ENCODE measurements at regions not wholly inside any gene's neighbourhood (a gene's known extent, or its start where the extent isn't known, plus 50 kb on each side); places are given as distances from the start of the nearest gene placed in this dataset.
A peak's percentile ranks its signal among the peaks of the same experiment; 100 is the strongest.
"Not testable (repeated sequence)": the region's sequence is repeated elsewhere in the genome, so short reads cannot be mapped to it uniquely, and the experiment has no call there.

DNA sequence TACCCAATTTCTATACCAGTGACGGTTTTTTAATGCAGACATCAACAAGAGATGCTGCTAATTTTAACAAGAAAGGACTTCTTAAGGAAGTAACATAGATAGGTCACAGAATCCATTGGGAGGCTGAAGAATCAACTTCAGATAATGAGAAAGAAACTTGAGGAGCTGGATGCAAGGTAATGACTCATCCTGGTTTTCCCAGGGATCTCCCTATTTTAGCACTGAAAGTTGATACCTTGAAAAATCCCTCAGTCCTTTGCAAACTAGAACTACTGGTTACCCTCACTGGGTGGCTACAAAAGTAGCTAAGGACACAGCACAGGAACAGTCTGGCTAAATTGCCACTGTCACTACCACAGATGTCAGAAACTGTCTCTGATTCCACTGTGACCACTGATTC lies 561.9 kb downstream of the FLRT2 start:
- DNase-seq (ENCODE audit: low read depth, low spot score) = no peak

DNA sequence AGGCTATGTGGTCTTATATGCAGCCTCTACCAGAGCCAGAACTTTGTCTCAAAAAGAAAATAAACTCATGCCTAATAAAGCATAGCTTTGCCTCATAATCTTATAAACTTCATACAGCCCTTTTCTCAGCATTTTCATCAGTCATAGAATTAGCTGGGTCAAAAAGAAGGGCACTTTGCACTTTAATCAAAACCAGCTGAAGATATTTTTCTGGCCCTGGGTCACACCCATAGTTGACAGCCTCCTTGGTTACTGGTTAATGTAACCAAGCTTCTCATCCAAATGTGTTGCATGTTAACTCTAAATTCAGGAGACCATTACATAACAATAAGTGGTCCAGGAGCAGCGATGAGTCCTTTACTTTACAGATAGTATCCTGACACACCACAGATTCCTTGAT lies 558.2 kb downstream of the FLRT2 start:
- DNase-seq (ENCODE audit: low read depth, low spot score) = no peak

DNA sequence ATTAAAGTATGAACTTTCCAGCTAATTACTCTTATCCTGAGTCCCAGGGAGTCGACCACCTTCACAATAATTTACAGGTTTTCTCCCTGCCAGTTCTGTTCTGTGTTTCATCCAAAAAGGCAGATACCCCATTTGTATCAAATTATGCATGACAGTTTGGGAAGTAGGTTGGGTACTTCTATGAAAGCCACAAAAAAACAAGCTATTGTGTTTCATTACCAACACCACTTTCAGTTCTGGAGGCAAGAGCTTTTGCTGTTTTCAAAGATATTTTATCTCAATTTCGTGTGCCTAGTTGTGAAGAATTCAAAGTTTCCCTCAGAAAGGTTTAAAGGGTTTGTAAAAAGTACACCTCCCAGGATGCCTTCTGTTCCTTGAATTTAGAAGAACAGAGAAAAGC lies 557.4 kb downstream of the FLRT2 start:
- no peak for DNase-seq (ENCODE audit: low read depth, low spot score)

DNA sequence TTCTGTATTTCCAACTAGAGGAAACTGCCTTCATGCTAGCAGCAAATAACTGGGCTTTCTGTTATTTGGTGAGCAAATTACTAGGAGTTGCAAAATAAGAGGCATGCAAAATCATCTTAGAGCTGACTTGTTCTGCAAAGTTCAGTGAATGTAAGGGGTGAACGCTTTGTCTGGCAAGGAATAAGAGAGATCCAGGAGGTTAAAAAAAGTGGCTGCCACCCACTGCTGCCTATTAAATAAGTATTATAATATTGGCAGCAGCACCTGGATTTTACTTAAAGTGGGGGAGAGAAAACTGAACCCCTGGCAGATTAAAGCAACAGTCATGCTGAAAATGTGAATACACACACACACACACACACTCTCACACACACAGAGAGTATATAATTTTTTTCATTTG lies 557.0 kb downstream of the FLRT2 start:
- no peak for DNase-seq (ENCODE audit: low read depth, low spot score)

DNA sequence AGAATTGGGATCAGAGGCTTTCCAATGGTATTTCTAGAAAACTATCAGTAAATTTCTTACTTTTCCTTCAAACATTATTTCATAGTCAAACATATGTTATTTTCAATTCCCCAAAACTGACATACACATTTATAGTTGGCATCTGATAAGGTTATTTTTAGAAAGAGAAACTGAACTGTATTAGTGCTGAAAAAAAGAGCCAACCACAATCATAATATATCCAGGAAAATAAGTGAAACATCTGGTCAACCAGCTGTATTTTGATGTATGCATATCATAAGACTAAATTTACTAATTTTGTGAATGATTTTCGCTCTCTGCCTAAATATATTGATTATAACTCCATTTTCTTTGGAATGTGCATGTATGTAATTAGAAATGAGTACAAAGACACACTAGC lies 554.2 kb downstream of the FLRT2 start:
- DNase-seq (ENCODE audit: low read depth, low spot score) = no peak

DNA sequence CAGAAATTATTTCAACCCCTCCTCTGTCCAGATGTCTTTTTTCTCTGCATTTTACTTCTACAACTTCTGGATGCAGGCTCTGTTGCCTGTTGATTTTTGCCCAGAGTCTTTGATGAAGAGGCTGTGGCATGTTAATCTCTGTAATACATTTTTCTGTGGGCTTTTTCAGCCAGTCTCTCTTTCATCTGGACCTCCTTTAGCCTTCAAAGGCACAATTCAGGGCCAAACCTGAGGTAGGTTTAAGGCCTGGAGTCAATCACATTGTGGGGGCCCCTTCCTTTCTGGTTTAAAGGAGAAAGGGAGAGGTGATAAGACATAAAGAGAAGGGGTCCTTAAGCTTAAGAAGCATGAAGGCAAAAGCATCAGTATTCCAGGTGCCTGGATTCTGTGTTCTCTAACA lies 553.7 kb downstream of the FLRT2 start:
- DNase-seq (ENCODE audit: low read depth, low spot score) = no peak

DNA sequence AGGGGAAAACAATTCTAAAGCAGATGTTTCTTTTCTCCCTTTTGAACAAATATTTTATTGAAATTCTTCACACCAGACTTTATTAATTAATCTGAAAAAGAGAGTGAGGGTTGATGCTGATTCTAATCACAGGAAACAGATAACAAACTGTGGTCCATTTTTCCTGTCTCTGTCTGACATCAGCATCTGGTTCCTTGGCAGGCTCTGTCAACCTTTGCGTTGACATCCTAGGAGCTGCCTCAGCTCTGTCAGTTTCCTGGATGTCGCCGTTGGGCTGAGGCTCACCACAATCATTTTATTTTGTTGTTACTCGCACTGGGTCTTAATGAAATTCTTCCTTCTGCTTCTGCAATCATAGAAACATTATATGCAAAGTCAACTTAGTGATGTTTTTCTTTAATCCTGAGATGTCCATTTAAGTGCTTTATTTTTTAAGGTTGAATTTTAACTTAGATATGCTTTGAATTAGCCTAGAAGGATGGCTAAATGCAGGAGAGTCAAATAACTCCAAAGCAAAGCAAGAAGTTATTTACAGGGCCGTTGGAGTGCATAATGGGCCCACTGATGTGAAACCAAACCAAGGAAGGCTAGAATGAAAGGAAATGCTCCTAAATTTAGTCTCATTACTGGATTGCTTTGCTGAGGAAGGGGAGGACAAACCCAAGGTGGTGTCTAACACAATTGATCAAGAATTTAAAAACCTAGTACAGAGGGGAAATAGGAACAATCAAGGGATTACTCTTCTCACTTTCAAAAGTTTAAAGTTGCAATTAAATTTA lies 542.4 kb downstream of the FLRT2 start:
- no peak for DNase-seq (ENCODE audit: low read depth, low spot score)

DNA sequence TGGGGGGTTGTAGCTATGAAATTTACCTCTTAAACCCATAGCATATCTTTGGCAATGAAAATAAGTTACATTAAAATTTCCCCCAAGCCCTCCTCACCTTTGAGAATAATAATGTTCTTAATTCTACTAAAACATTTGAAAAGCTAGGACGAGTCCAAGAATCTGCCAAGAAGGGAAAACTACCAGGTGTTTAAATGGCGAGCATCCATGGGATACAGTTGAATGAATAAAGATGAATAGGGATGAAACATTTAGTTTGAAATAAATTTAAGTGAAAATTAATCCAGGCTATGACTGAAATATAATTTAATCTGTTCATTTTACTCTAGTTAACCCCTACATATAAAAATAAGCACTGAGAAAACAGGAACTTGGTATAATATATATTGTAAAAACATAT lies 536.7 kb downstream of the FLRT2 start:
- no peak for DNase-seq (ENCODE audit: low read depth, low spot score)

DNA sequence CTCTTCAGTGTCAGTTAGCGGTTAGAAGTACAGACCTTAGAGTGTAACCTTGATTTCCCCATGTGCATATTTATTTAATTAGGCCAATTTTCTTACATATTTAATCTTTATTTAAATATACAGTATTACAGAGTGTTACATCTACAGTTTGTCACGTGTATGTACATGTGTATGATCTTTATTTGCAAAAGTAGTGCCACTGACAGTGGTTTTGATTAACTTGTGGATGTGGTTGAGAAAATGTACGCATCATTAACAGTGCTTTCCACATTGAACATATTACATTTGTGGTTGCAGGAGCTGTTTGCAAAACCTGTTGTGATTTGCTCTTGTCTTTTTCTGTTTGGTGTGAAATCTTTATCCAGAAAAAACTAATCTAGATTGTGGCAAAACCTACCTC lies 535.5 kb downstream of the FLRT2 start:
- no peak for DNase-seq (ENCODE audit: low read depth, low spot score)

DNA sequence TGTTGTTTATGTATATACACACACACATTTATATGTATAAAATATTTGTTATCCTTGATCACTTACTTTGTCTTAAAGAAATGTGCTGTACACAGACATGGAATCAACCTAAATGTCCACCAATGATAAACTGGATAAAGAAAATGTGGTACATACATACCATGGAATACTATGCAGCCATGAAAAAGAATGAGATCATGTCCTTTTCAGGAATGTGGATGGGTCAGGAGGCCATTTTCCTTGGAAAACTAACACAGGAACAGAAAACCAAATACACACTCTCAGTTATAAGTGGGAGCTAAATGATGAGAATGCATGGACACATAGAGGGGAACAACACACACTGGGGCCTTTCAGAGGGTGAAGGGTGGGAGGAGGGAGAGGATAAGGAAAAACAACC lies 534.7 kb downstream of the FLRT2 start:
- not testable (repeated sequence) for DNase-seq (ENCODE audit: low read depth, low spot score)

DNA sequence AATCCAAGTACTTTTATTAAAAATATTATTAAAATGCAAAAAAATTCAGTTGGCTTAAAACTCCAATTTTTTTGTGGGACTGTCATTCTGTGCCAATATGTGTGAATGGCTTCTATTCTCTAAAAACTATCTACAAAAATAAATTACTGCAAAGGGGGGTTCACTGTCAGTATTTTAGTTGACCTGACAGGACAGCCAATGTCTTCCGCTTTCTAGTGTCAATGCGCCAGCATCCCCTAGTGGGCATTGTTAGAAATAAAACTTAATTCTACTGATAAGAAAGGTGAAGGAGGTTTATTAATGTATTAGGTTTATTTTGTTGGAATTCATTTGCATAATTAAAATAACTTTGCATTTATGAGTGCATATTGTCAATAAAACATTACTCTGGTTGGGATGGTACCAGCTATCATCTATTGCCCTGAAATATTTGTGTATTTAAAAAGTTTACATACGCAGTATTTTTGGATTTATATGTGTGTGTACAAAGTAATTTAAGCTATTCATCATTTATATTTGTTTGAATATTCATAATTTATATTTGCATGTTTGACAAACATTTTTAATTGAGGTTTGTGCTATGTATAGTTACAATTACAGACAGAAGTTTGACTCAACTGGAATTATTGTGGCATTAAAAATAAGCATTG lies 527.2 kb downstream of the FLRT2 start:
- no peak for DNase-seq (ENCODE audit: low read depth, low spot score)

DNA sequence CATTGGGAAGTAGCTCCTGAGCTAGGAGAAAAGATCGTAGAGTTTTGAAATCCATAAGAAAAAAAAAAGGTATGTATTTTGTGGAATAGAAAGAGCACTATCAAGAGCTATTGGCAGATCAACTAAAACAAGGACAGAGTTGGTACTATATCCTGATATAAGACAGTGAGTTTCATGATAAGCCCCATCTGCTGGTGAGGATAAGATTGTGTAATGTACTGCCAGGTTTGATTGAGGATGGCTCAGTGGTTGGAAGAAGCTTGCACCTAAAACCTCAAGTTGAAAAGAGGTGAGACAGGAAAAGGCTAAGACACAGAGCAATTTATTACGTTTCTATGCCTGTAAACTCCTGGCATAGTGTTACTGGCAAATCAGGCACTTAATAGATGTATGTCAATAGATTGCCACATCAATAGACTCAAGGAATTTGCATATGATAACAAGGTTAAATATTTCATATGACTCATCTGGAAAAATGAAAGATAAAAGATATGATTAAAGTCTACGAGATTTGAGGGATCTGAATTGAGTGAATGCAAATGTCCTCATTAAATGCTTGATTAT lies 525.6 kb downstream of the FLRT2 start:
- no peak for DNase-seq (ENCODE audit: low read depth, low spot score)

DNA sequence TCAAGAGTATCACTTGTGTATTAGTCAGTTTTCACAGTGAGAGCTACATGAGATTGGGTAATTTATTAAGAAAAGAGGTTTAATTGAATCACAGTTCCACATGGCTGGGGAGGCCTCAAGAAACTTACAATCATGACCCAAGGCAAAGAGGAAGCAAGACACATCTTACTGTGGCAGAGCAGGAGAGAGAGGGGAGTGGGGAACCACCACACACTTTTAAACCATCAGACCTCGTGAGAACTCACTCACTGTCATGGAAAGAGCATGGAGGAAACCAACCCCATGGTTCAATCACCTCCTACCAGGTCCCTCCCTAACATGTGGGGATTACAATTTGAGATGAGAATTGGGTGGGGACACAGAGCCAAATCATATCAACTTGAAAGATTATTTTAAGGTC lies 522.9 kb downstream of the FLRT2 start:
- DNase-seq (ENCODE audit: low read depth, low spot score) = no peak

DNA sequence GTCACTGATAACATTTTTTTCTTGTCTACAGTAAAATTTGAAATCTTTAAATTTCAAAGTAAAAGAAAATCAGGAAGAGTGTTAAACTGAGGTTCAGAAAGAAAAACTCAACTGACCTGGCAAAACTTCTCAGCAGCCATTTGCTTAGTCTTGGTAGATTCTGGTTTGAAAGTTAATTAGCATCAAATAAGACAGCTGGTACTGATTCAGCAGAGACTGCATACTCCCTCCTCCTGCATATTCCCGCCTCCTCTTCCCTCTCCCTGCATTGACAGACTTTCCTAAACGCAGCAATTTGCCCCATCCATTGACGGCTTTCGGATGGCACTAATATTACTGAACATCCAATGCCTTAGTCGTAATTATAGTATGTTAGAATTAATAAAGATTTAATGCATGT lies 520.8 kb downstream of the FLRT2 start:
- no peak for DNase-seq (ENCODE audit: low read depth, low spot score)

DNA sequence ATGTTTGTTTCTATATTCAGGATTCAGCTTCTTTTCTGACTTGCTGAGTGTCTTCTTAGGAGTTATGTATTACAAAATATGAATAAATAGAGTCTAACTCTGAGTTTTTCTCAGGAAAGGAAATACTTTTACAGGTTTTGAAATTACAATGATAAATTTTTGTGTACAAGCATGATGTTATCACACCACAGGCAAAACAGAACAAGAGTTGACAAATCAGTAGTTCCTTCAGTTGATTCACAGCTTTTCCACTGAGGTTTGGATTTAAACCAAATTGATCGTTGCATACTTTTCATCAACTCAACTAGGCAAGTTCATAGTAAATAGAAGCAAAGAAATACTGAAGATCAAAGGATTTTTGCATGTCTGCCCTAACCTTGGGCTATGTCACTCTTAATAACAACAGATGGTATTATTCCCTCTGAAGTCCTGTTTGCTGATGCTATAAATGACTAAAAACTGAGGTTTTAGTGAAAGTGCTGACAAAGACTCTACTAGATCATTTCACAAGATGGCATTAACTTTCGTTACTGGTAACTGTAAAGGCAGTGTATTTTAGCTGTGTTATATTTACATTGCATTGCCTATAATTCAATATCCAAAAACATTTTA lies 520.2 kb downstream of the FLRT2 start:
- no peak for DNase-seq (ENCODE audit: low read depth, low spot score)

DNA sequence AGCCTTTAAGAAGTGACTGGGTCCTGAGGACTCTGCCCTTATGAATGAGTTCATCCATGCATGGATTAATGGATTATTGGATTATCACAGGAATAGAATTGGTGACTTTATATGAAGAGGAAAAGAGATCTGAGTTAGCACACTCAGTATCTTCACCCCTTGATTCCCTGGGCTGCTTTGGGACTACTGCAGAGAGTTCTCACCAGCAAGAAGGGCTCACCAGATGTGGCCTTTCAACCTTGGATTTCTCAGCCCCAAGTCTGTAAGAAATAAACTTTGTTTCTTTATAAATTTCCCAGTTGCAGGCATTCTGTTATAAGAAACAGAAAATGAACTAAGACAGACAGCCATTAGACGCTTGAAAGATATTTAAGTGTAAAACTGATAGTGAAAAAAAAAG lies 509.2 kb downstream of the FLRT2 start:
- no peak for DNase-seq (ENCODE audit: low read depth, low spot score)

DNA sequence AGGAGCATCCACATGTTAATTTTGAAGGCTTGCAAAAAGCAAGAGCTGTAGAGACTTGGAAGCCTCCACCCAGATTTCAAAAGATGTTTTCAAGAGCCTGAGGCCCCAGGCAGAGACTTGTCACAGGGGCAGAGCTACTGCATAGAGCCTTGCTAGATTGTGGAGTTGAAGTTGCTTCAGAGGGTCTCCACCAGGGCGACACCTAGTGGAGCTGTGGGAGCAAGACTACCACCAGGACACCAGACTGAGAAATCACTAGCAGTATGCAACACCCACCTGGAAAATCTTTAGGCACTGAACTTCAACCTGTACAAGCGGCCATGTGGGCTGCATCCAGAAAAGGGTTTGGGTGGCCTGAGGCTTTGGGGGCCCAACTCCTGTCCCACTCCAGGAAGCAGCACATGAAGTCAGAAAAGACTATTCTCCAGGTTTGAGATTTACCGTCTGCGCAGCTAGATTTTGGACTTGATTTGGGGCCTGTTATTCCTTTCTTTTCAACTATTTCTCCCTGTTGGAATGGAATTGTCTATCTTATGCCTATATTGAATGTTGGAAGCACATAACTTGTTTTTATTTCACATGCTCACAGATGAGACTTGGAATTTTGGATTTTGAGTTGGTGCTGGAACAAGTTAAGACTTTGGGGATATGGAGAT lies 508.6 kb downstream of the FLRT2 start:
- peak; percentile 20 for DNase-seq (ENCODE audit: low read depth, low spot score)

DNA sequence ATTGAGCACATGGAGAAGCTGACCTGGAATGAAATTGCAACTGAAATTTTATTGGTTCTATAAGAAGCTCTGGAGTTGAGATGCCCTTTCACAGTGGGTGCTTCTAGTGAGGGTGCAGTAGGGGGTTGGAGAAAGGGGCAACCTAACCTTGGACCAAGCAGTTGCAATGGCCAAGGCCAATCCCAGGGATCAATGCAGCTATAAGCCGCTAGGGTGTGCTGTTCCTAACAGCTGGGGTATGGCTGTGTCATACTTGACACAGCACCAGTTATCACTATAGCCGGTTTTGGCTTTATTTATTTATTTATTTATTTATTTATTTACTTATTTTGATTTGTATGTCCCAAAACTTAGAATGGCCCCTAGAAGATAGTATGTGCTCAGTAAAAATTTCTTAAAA lies 505.9 kb downstream of the FLRT2 start:
- no peak for DNase-seq (ENCODE audit: low read depth, low spot score)

DNA sequence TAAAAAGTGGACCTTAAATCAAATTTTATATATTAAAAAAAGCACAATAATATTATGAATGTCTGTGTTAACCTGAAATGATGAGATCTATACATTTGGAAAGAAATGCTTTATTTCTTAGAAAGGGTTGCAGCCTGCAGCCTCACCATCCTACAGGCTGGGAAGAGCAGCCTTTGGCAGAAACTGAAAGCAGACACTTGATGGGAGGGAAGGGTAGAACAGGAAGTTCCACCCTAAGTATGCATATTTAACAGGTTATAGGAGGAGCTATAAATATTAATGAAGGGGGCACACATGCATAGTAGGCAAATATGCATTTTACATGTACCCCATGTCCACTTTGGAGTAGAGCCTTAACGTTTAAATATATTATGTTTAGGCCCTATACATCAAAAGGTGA lies 498.0 kb downstream of the FLRT2 start:
- DNase-seq (ENCODE audit: low read depth, low spot score) = no peak

DNA sequence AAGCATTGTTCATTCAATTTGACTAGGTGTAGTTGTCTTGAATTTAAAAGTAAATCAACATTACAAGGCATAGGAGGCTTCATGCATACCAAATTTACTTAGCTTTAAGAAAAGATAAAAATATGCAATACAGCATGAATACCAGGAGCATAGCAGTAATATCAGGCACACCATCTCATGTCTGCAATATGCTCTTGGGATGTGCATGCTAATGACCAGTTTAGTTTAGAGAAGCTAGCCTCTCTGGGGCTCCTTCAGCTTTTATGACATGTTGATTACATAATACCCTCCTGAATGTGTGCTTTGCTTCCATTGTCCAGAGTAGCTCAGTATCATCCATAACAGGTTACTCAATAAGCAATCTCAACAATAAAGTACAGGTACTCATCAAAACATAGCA lies 497.2 kb downstream of the FLRT2 start:
- DNase-seq (ENCODE audit: low read depth, low spot score) = no peak

DNA sequence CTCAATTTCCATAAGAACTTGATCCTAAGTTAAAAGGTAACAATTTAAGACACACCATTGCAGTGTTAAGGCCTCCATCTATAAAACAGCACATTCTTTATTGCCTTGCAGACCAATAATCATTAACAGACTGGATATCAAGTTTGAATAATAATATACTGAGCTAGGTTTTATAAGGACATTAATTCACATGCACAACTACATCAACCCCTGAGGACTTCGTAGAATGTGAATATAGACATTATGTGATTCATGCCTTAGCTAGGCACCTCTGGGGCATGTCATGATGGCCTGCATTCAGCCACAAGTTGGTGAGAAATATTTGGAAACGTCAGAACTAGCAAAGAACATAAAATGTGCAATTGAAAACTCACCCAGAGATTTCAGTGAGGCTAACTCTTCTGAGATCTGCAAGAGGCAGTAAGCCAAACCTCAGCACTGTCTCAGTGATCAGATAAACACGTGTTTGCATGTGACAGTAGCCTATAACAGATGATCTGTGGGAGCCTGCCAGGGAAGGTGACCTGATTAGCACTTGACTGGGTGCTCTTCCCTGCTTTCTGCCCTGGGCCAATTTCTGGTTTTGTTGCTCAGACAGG lies 492.2 kb downstream of the FLRT2 start:
- DNase-seq (ENCODE audit: low read depth, low spot score) = no peak

DNA sequence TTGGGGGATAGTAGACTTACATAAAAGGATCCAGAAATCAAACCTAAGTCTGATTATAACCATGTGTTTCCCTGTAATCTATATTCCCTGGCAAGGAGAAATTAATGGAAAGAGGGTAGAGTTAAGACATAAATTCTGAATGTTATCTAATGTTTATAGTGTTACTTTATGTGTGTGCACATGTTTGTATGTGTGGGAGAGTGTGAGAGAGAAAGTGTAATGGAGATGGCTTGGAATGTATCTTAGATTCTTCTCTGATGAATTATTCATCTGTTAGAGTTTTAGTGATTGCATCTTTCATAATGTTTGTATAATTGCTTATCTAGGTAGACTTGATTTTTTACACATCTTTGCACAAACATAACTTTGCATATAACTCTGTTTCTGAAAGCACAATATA lies 490.9 kb downstream of the FLRT2 start:
- DNase-seq (ENCODE audit: low read depth, low spot score) = no peak

Measured in smooth muscle cell of the brain vasculature (primary cell).